HepG2 (cell line): ENCODE measurements at regions not wholly inside any gene's neighbourhood (a gene's known extent, or its start where the extent isn't known, plus 50 kb on each side); places are given as distances from the start of the nearest gene placed in this dataset.

ENCODE experiments used
- ATAC-seq: fragments of 200-7000 bp; cut with Tn5 transposase; 3 replicates; pipeline ENCODE4 v1.9.1; 2020; ENCODE audit warnings: mild to moderate bottlenecking, moderate library complexity
- BruUV-seq: library from RNA; stranded (reverse); fragments of 400-500 nt; replicated peaks from 2 replicates; lab custom pipeline; 2021; lab: Mats Ljungman, UMichigan
- CTCF ChIA-PET: fragments of 300-600 bp; formaldehyde crosslinking; extraction: SDS; loops from one replicate; lab custom pipeline; 2021; ENCODE audit warnings: low total read pairs, inconsistent platforms, low intra/inter-chr PET ratio; lab: Yijun Ruan, JAX
- POLR2A ChIA-PET: fragments of 350-600 bp; sonication (Branson Sonifier 250); formaldehyde crosslinking; loops from one replicate; lab custom pipeline; 2020; ENCODE audit warnings: antibody characterized with exemption, inconsistent platforms; lab: Yijun Ruan, JAX
- DNase-seq: peaks from one replicate; pipeline ENCODE4 v3.0.0-alpha.2; 2015; ENCODE audit warnings: low spot score
- FAIRE-seq: peaks from 3 replicates; lab custom pipeline; 2011; peaks lifted over from hg19 to GRCh38; lab: Jason Lieb, UNC
- H2AFZ ChIP-seq: one replicate; pipeline ENCODE4 v1.6.1; 2011; ENCODE audit warnings: low read length, inconsistent platforms
- H3K27ac ChIP-seq: fragments of 300-600 bp; 3 replicates; pipeline ENCODE4 v1.8.0; 2011; ENCODE audit warnings: mixed run types, mild to moderate bottlenecking, mixed read lengths, low read length, inconsistent platforms; ENCODE audit not compliant: insufficient read depth; ENCODE audit errors: extremely low read length
- H3K27me3 ChIP-seq, 2 experiments: fragments of 200-600 bp in 1 of 2; 2 replicates in 1 of 2; 3 replicates in 1 of 2; pipeline versions ENCODE4 v1.6.0 to v1.8.0; 2011; ENCODE audit warnings: low read length in 2 of 2, mild to moderate bottlenecking in 2 of 2, moderate library complexity in 2 of 2, inconsistent platforms in 1 of 2; ENCODE audit not compliant: insufficient read depth in 2 of 2, control insufficient read depth in 1 of 2
- H3K36me3 ChIP-seq, 2 experiments: fragments of 200-600 bp in 1 of 2; replicated peaks in 1 of 2; 2 replicates in 1 of 2; 3 replicates in 1 of 2; pipeline versions ENCODE4 v1.5.1 to v1.8.0; 2011; ENCODE audit warnings: low read length in 2 of 2, inconsistent platforms in 1 of 2; ENCODE audit not compliant: insufficient read depth in 2 of 2, control insufficient read depth in 1 of 2
- H3K4me1 ChIP-seq: 2 replicates; pipeline ENCODE4 v1.5.1; 2012; ENCODE audit warnings: low read length, inconsistent platforms; ENCODE audit not compliant: insufficient read depth
- H3K4me2 ChIP-seq: 2 replicates; pipeline ENCODE4 v1.6.0; 2011; ENCODE audit warnings: low read depth, low read length, inconsistent platforms
- H3K4me3 ChIP-seq, 3 experiments: fragments of 200-600 bp in 1 of 3; sonication (generic), shearing (Covaris generic) in 1 of 3; replicated peaks in 1 of 3; 2 replicates each; pipeline ENCODE4 v1.5.1; 2011 to 2016; ENCODE audit warnings: low read length in 3 of 3, inconsistent platforms in 2 of 3, low read depth in 2 of 3, mild to moderate bottlenecking in 2 of 3, control low read depth in 1 of 3, mixed read lengths in 1 of 3; ENCODE audit not compliant: insufficient read depth in 1 of 3
- H3K79me2 ChIP-seq: one replicate; pipeline ENCODE4 v1.6.1; 2011; ENCODE audit warnings: low read length, inconsistent platforms; ENCODE audit not compliant: insufficient read depth
- H3K9ac ChIP-seq: 2 replicates; pipeline ENCODE4 v1.6.0; 2011; ENCODE audit warnings: mild to moderate bottlenecking, low read depth, low read length, inconsistent platforms; ENCODE audit not compliant: insufficient read depth
- H3K9me3 ChIP-seq: 2 replicates; pipeline ENCODE4 v1.5.1; 2012; ENCODE audit warnings: mild to moderate bottlenecking, low read length
- H4K20me1 ChIP-seq: 2 replicates; pipeline ENCODE4 v1.6.0; 2011; ENCODE audit warnings: inconsistent platforms, mild to moderate bottlenecking, low read length, moderate library complexity; ENCODE audit not compliant: insufficient read depth
- AKAP8 ChIP-seq: sonication (generic); formaldehyde crosslinking; IDR thresholded peaks from 2 replicates; pipeline ENCODE4 v1.5.1; 2020; ENCODE audit warnings: mild to moderate bottlenecking, missing genetic modification reagents
- GTF2F1 ChIP-seq: fragments of 150-350 bp; IDR thresholded peaks from 2 replicates; pipeline ENCODE4 v1.6.1; 2014; ENCODE audit warnings: low read length
- HMG20B ChIP-seq: conservative IDR thresholded peaks from 2 replicates; pipeline ENCODE4 v1.6.1; 2016; ENCODE audit warnings: missing genetic modification reagents, missing compliant biosample characterization
- KLF13 ChIP-seq: sonication (generic); formaldehyde crosslinking; IDR thresholded peaks from 2 replicates; pipeline ENCODE4 v1.4.0; 2020; ENCODE audit warnings: mild to moderate bottlenecking, missing genetic modification reagents
- NFE2L1 ChIP-seq: sonication (generic); formaldehyde crosslinking; IDR thresholded peaks from 2 replicates; pipeline ENCODE4 v1.4.0; 2020; ENCODE audit warnings: missing genetic modification reagents, mild to moderate bottlenecking, borderline replicate concordance
- TBX2 ChIP-seq: sonication (generic); formaldehyde crosslinking; IDR thresholded peaks from 2 replicates; pipeline ENCODE4 v1.5.0; 2020; ENCODE audit warnings: missing genetic modification reagents, mild to moderate bottlenecking, borderline replicate concordance
- TBX3 ChIP-seq: fragments of 450-650 bp; IDR thresholded peaks from 2 replicates; pipeline ENCODE4 v1.6.1; 2017; ENCODE audit warnings: antibody characterized with exemption, mild to moderate bottlenecking, inconsistent platforms, borderline replicate concordance
- THYN1 ChIP-seq: sonication (generic); formaldehyde crosslinking; IDR thresholded peaks from 2 replicates; pipeline ENCODE4 v1.8.1; 2023; ENCODE audit warnings: low read depth, mild to moderate bottlenecking, moderate library complexity, missing genetic modification reagents, borderline replicate concordance
- ZBTB14 ChIP-seq: sonication (generic); formaldehyde crosslinking; IDR thresholded peaks from 2 replicates; pipeline ENCODE4 v1.4.0; 2020; ENCODE audit warnings: missing genetic modification reagents
- ZNF24 ChIP-seq: fragments of 450-650 bp; IDR thresholded peaks from 2 replicates; pipeline ENCODE4 v1.6.1; 2017; ENCODE audit warnings: antibody characterized with exemption, mild to moderate bottlenecking
- ZNF337 ChIP-seq: sonication (generic); formaldehyde crosslinking; IDR thresholded peaks from 2 replicates; pipeline ENCODE4 v1.5.1; 2020; ENCODE audit warnings: missing genetic modification reagents, low read depth, mild to moderate bottlenecking, borderline replicate concordance
- ZNF501 ChIP-seq: sonication (generic); formaldehyde crosslinking; IDR thresholded peaks from 2 replicates; pipeline ENCODE4 v1.5.1; 2020; ENCODE audit warnings: mild to moderate bottlenecking, moderate library complexity, missing genetic modification reagents
- ZNF557 ChIP-seq: sonication (generic); formaldehyde crosslinking; IDR thresholded peaks from 2 replicates; pipeline ENCODE4 v1.4.0; 2020; ENCODE audit warnings: missing genetic modification reagents
- ZNF570 ChIP-seq: sonication (generic); formaldehyde crosslinking; IDR thresholded peaks from 2 replicates; pipeline ENCODE4 v1.4.0; 2020; ENCODE audit warnings: mild to moderate bottlenecking, missing genetic modification reagents, borderline replicate concordance
- WGBS: methylation state at CpG from one replicate; pipeline ENCODE4 v1.1.6; 2017; ENCODE audit warnings: low lambda C conversion rate; 5-methylcytosine and 5-hydroxymethylcytosine counted together
- in situ Hi-C: cut with HindIII; loops from 2 replicates; pipeline ENCODE4 v1.10.0; 2017; ENCODE audit warnings: low pct_unique_long_range_greater_than_20kb; ENCODE audit not compliant: extremely low pct_ligation_motif_present
- intact Hi-C: fragments of 100-400 bp; cut with micrococcal nuclease; formaldehyde crosslinking; loops from one replicate; pipeline ENCODE4 v1.10.0; 2022; ENCODE audit not compliant: unreplicated experiment
- TF ChIP-seq, protein P1 (sequence below): fragments of 450-650 bp; IDR thresholded peaks from 2 replicates; pipeline ENCODE4 v1.6.1; 2016
- TF ChIP-seq, protein P2 (sequence below): sonication (generic); formaldehyde crosslinking; IDR thresholded peaks from 2 replicates; pipeline ENCODE4 v1.4.0; 2020; ENCODE audit warnings: mild to moderate bottlenecking, missing genetic modification reagents

- TF ChIP-seq AKAP8 (CRISPR knock-in tag), result no peak
- TF ChIP-seq ZNF570 (CRISPR knock-in tag), result no peak
- TF ChIP-seq, protein P1, sequence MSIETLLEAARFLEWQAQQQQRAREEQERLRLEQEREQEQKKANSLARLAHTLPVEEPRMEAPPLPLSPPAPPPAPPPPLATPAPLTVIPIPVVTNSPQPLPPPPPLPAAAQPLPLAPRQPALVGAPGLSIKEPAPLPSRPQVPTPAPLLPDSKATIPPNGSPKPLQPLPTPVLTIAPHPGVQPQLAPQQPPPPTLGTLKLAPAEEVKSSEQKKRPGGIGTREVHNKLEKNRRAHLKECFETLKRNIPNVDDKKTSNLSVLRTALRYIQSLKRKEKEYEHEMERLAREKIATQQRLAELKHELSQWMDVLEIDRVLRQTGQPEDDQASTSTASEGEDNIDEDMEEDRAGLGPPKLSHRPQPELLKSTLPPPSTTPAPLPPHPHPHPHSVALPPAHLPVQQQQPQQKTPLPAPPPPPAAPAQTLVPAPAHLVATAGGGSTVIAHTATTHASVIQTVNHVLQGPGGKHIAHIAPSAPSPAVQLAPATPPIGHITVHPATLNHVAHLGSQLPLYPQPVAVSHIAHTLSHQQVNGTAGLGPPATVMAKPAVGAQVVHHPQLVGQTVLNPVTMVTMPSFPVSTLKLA, result no peak
- no peak for TF ChIP-seq ZNF501 (CRISPR knock-in tag)
- no peak for TF ChIP-seq TBX3
- TF ChIP-seq ZBTB14 (CRISPR knock-in tag), result no peak
These were observed 444.6 kb upstream of the DCN start (continued) for GRCh38 chr12:91627225-91627624.

GRCh38 chr12:91622981-91623380, 440.4 kb upstream of the DCN start:
- ChIA-PET CTCF (no interaction called here), POLR2A (no interaction called here)
- no peaks in the 10 kb centered on the region for H3K79me2 ChIP-seq
- no peak overlapping the region for H3K9ac ChIP-seq
- intact Hi-C loops (no loop called here), in situ Hi-C loops (no loop called here)
- no TSS peak for BruUV-seq
- no peak overlapping the region for H3K27ac ChIP-seq
- H3K4me2 ChIP-seq, result no peak overlapping the region
- no peaks in the 10 kb centered on the region for H4K20me1 ChIP-seq
- no peak overlapping the region for H2AFZ ChIP-seq
- no peaks in the 10 kb centered on the region for H3K4me1 ChIP-seq
- no peak overlapping the region for H3K4me3 ChIP-seq
- H3K27me3 ChIP-seq, result no peaks in the 10 kb centered on the region
- 0% methylated on average over 2 of the region's 2 CpGs for WGBS
- no peaks in the 10 kb centered on the region for H3K9me3 ChIP-seq
- FAIRE-seq (no peak), ATAC-seq (no peak), DNase-seq (no peak)
- no peaks in the 10 kb centered on the region for H3K36me3 ChIP-seq
- TF ChIP-seq HMG20B (CRISPR knock-in tag) (no peak), THYN1 (CRISPR knock-in tag) (no peak), TBX2 (CRISPR knock-in tag) (no peak), KLF13 (CRISPR knock-in tag) (no peak), ZNF337 (no peak), ZNF24 (no peak), NFE2L1 (no peak), ZNF557 (no peak), GTF2F1 (no peak)
- TF ChIP-seq, protein P2, sequence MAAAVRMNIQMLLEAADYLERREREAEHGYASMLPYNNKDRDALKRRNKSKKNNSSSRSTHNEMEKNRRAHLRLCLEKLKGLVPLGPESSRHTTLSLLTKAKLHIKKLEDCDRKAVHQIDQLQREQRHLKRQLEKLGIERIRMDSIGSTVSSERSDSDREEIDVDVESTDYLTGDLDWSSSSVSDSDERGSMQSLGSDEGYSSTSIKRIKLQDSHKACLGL, result no peak
- TF ChIP-seq, all 625 proteins: peak for 0
